GM12872 (cell line): ENCODE measurements at regions not wholly inside any gene's neighbourhood (a gene's known extent, or its start where the extent isn't known, plus 50 kb on each side); places are given as distances from the start of the nearest gene placed in this dataset.

ENCODE experiments used
- CTCF ChIP-seq: IDR thresholded peaks from 3 replicates; pipeline ENCODE4 v1.5.1; 2011; ENCODE audit warnings: low read depth, mild to moderate bottlenecking, low read length, moderate library complexity; ENCODE audit not compliant: insufficient read depth

- no peak for TF ChIP-seq CTCF
These were observed 1462.3 kb downstream of the BRD1 start for GRCh38 chr22:48365386-48365785.

GRCh38 chr22:48362721-48363404, 1464.8 kb downstream of the BRD1 start:
- no peak for TF ChIP-seq CTCF

GRCh38 chr22:48361099-48361639, 1466.5 kb downstream of the BRD1 start:
- no peak for TF ChIP-seq CTCF

GRCh38 chr22:48359613-48359965, 1468.1 kb downstream of the BRD1 start:
- no peak for TF ChIP-seq CTCF

- no peak for TF ChIP-seq CTCF
These were observed 1468.6 kb downstream of the BRD1 start for GRCh38 chr22:48358886-48359612.

GRCh38 chr22:48357961-48358360, 1469.7 kb downstream of the BRD1 start:
- no peak for TF ChIP-seq CTCF

- TF ChIP-seq CTCF = no peak
These were observed 1470.5 kb downstream of the BRD1 start for GRCh38 chr22:48357196-48357595.
